Erythroblast (primary cell): ENCODE measurements at regions not wholly inside any gene's neighbourhood (a gene's known extent, or its start where the extent isn't known, plus 50 kb on each side); places are given as distances from the start of the nearest gene placed in this dataset.

ENCODE experiments used
- GATA1 ChIP-seq: IDR thresholded peaks from 2 replicates; pipeline ENCODE4 v1.6.1; 2011; ENCODE audit warnings: low read depth, mild to moderate bottlenecking, control low read depth, low read length, moderate library complexity
- POLR2A ChIP-seq: IDR thresholded peaks from 2 replicates; pipeline ENCODE4 v1.6.1; 2011; ENCODE audit warnings: mild to moderate bottlenecking, low read length

- no peak for TF ChIP-seq POLR2A
- no peak for TF ChIP-seq GATA1
Observed at GRCh38 chr1:172763057-172763456, 104.2 kb downstream of the FASLG start.
